ENCODE measurements at regions not wholly inside any gene's neighbourhood (a gene's known extent, or its start where the extent isn't known, plus 50 kb on each side); places are given as distances from the start of the nearest gene placed in this dataset.

DNA sequence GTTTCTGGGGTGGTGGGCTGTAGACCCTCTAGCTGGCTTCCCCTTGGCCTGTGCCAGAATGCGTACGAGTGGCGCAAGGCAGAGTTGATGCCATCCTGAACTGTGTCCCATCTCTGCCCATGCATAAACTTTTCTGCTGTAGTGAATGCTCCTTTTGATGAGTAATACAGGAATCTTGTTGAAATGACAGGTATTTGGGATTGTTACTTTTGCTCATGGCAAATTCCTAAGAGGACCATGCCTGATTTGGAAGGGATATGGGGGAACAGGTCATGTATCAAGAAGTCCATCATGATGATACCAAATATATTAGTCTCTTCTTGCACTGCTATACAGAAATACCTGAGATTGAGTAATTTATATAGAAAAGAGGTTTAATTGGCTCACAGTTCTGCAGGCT, 648.0 kb downstream of the SLC4A3 start:
- Histone ChIP-seq H3K27ac (no peak overlapping the region), H3K36me3 (no peaks in the 10 kb centered on the region), H3K9me3 (no peaks in the 10 kb centered on the region), H3K4me1 (peaks cover 20% of the 10 kb centered on the region), H3K4me3 (no peak overlapping the region), H3K27me3 (no peaks in the 10 kb centered on the region)
- TF ChIP-seq, protein P1, sequence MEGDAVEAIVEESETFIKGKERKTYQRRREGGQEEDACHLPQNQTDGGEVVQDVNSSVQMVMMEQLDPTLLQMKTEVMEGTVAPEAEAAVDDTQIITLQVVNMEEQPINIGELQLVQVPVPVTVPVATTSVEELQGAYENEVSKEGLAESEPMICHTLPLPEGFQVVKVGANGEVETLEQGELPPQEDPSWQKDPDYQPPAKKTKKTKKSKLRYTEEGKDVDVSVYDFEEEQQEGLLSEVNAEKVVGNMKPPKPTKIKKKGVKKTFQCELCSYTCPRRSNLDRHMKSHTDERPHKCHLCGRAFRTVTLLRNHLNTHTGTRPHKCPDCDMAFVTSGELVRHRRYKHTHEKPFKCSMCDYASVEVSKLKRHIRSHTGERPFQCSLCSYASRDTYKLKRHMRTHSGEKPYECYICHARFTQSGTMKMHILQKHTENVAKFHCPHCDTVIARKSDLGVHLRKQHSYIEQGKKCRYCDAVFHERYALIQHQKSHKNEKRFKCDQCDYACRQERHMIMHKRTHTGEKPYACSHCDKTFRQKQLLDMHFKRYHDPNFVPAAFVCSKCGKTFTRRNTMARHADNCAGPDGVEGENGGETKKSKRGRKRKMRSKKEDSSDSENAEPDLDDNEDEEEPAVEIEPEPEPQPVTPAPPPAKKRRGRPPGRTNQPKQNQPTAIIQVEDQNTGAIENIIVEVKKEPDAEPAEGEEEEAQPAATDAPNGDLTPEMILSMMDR (IDR thresholded peaks at IDR 0.05) = no peak
- TF ChIP-seq POLR2A (IDR thresholded peaks at IDR 0.05) (no peak), POLR2AphosphoS5 (IDR thresholded peaks at IDR 0.05; ENCODE audit: insufficient read depth in 1 of 2, low read depth in 1 of 2) (no peak)
- no peak for DNase-seq (ENCODE audit: extremely low spot score in 2 of 2)
- intact Hi-C loops (cut with DNase I) = no loop called here

DNA sequence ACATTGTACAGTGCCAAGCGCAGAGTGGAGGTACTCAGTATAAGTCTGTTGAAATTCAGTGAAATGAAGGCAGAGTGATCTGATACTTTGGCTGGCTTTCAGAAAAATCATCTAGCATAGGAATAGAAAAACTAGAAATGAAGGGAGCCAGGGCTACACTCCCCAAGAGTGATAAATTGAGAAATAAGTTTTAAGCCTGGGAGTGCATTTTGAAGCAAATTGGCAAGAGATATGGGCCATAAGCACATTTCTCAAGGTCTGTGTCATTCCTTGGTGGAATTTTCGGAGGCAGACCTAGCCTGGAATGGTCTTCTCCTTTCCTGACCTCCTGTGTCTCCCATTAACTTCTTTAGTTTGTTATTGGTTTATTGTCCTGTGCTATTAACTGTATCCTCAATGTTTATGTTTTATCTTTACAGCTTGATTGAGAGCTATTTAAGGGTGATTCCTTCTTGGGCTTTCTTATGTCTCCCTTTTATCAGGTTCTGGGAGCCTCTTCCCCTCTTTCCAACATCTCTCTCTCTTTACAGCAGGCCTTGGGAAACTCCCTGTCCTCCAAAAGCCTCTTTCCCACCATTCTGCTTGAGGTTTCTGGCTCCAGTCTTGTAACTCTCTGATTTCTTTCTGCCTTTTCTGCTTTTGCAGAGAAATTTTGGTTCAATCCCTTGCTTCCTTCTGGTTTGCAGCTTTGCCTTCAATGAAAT, 649.5 kb downstream of the SLC4A3 start:
- H3K4me3 ChIP-seq = no peak overlapping the region

DNA sequence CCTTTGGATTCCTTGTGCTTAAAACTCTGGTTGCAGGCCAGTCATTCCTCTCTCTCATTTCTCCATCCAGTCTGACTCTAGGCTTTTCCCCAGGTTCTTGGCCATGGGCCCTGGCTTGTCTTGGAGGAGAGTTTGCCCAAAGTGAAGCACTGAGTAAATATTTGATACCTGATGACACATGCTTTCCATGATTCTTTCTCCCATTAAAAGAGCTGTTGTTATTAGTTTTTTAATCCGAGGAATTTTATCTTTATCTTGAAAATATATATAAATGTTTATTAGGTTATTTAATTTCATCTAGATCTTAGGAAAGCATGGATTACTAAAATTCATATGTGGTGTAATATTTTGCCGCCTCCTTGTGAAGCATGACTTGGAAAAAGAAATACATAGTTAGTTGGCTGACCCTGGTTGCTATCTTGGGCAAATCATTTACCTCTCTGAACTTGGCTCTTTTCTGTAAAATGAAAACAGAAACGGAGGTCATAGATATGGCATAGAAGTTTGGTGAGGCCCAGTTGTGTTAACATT, 650.1 kb downstream of the SLC4A3 start:
- H3K4me1 ChIP-seq = peaks cover 20% of the 10 kb centered on the region
- no peaks in the 10 kb centered on the region for H3K36me3 ChIP-seq
- H3K27ac ChIP-seq = no peak overlapping the region
- no peak overlapping the region for H3K4me3 ChIP-seq
- no peaks in the 10 kb centered on the region for H3K9me3 ChIP-seq
- TF ChIP-seq POLR2AphosphoS5 (IDR thresholded peaks at IDR 0.05; ENCODE audit: insufficient read depth in 1 of 2, low read depth in 1 of 2) (no peak), POLR2A (IDR thresholded peaks at IDR 0.05) (no peak)
- TF ChIP-seq, protein P1 (IDR thresholded peaks at IDR 0.05) = no peak
- H3K27me3 ChIP-seq = no peaks in the 10 kb centered on the region
- intact Hi-C loops (cut with DNase I) = no loop called here
- no peak for DNase-seq (ENCODE audit: extremely low spot score in 2 of 2)

More for the DNA sequence above, 649.5 kb downstream of the SLC4A3 start:
- no peak for DNase-seq (ENCODE audit: extremely low spot score in 2 of 2)
- TF ChIP-seq, protein P1 (IDR thresholded peaks at IDR 0.05) = no peak
- Histone ChIP-seq H3K4me1 (peaks cover 20% of the 10 kb centered on the region), H3K36me3 (no peaks in the 10 kb centered on the region), H3K9me3 (no peaks in the 10 kb centered on the region), H3K27ac (no peak overlapping the region), H3K27me3 (no peaks in the 10 kb centered on the region)
- intact Hi-C loops (cut with DNase I) = no loop called here

DNA sequence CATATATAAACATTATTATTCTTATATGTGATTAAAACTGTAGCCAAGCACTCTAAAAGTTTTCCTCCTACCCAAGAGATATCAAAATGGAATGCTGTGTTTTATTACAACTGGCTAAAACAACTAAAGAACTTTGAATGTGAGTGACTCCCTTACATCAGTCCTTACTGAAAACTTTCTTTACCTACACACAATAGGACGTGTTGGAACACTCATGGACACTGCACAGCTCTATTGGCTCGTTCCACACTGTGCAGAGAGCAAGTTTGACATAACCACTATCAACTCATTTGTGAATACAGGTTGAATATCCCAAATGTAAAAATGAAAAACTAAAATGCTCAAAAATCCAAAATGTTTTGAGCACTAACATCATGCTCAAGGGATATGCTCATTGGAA, 650.6 kb downstream of the SLC4A3 start:
- DNase-seq (ENCODE audit: extremely low spot score in 2 of 2) = no peak
- no peaks in the 10 kb centered on the region for H3K36me3 ChIP-seq
- TF ChIP-seq POLR2AphosphoS5 (IDR thresholded peaks at IDR 0.05; ENCODE audit: insufficient read depth in 1 of 2, low read depth in 1 of 2) (no peak), POLR2A (IDR thresholded peaks at IDR 0.05) (no peak)
- TF ChIP-seq, protein P1 (IDR thresholded peaks at IDR 0.05) = no peak
- H3K27ac ChIP-seq = no peak overlapping the region
- H3K4me3 ChIP-seq = no peak overlapping the region
- no peaks in the 10 kb centered on the region for H3K9me3 ChIP-seq
- no peaks in the 10 kb centered on the region for H3K27me3 ChIP-seq
- peaks cover 20% of the 10 kb centered on the region for H3K4me1 ChIP-seq
- intact Hi-C loops (cut with DNase I) = no loop called here

DNA sequence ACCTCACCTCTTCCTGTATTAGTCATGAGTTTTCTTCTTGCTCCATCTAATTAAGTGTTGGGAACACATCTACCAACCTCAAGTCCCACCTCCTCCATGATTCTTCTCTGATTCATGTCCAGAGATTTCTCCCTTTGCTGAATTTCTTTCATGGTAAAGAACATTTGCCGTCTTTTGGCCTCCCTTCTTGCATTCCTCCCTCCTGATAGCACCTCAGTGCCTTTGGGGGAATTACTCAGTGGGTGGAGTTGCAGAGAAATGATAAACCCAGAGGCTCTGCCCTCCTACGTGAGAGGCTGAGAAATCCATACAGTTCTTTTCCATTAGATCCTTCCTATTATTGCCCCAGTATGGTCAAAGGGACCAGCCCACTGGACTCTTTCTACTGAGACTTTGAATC, 651.9 kb downstream of the SLC4A3 start:
- Histone ChIP-seq H3K36me3 (no peaks in the 10 kb centered on the region), H3K9me3 (no peaks in the 10 kb centered on the region), H3K27me3 (no peaks in the 10 kb centered on the region), H3K4me1 (peaks cover 20% of the 10 kb centered on the region), H3K27ac (no peak overlapping the region), H3K4me3 (no peak overlapping the region)
- DNase-seq (ENCODE audit: extremely low spot score in 2 of 2) = no peak
- intact Hi-C loops (cut with DNase I) = no loop called here
- TF ChIP-seq POLR2A (IDR thresholded peaks at IDR 0.05) (no peak), POLR2AphosphoS5 (IDR thresholded peaks at IDR 0.05; ENCODE audit: insufficient read depth in 1 of 2, low read depth in 1 of 2) (no peak)
- TF ChIP-seq, protein P1 (IDR thresholded peaks at IDR 0.05) = no peak
